NCI-H187 (cell line): ENCODE measurements at regions not wholly inside any gene's neighbourhood (a gene's known extent, or its start where the extent isn't known, plus 50 kb on each side); places are given as distances from the start of the nearest gene placed in this dataset.
"Not testable (repeated sequence)": the region's sequence is repeated elsewhere in the genome, so short reads cannot be mapped to it uniquely, and the experiment has no call there.

Source experiments
- DNase-seq, 2 experiments: peaks; one replicate each; lab custom pipeline; 2025; lab: John Stamatoyannopoulos, UW

GRCh38 chr7:131084336-131084735, 243.3 kb upstream of the MKLN1 start:
- DNase-seq: not testable (repeated sequence)

- DNase-seq: no peak
These were observed 239.7 kb upstream of the MKLN1 start for GRCh38 chr7:131087756-131088658.

- no peak for DNase-seq
These were observed 237.5 kb upstream of the MKLN1 start for GRCh38 chr7:131090188-131090587.

GRCh38 chr7:131090886-131091692, 236.6 kb upstream of the MKLN1 start:
- no peak for DNase-seq

- DNase-seq: no peak
These were observed 233.0 kb upstream of the MKLN1 start for GRCh38 chr7:131094685-131095084.

GRCh38 chr7:131095346-131095745, 232.3 kb upstream of the MKLN1 start:
- no peak for DNase-seq

GRCh38 chr7:131096267-131096927, 231.3 kb upstream of the MKLN1 start:
- DNase-seq: no peak

- no peak for DNase-seq
These were observed 229.9 kb upstream of the MKLN1 start for GRCh38 chr7:131097662-131098376.

- DNase-seq: no peak
These were observed 229.1 kb upstream of the MKLN1 start for GRCh38 chr7:131098527-131098926.

- DNase-seq: no peak
These were observed 227.2 kb upstream of the MKLN1 start for GRCh38 chr7:131100357-131101054.

- no peak for DNase-seq
These were observed 223.7 kb upstream of the MKLN1 start for GRCh38 chr7:131103997-131104396.

GRCh38 chr7:131104596-131105293, 222.9 kb upstream of the MKLN1 start:
- DNase-seq: no peak

- no peak for DNase-seq
These were observed 222.3 kb upstream of the MKLN1 start for GRCh38 chr7:131105294-131105798.

GRCh38 chr7:131105799-131106680, 221.6 kb upstream of the MKLN1 start:
- DNase-seq: peak; percentile 50 to 61

GRCh38 chr7:131106681-131107336, 220.9 kb upstream of the MKLN1 start:
- DNase-seq: peak in 1 of 2 experiments; percentile 27

- peak; percentile 41 to 55 for DNase-seq
These were observed 220.1 kb upstream of the MKLN1 start for GRCh38 chr7:131107337-131108211.

GRCh38 chr7:131108212-131108940, 219.3 kb upstream of the MKLN1 start:
- DNase-seq: no peak
